ENCODE measurements at regions not wholly inside any gene's neighbourhood (a gene's known extent, or its start where the extent isn't known, plus 50 kb on each side); places are given as distances from the start of the nearest gene placed in this dataset. TPM values are rescaled to one million over a fixed set of nuclear protein-coding genes. Genes with fewer than 3 reads are reported as not detected.
"Not testable (repeated sequence)": the region's sequence is repeated elsewhere in the genome, so short reads cannot be mapped to it uniquely, and the experiment has no call there.

DNA sequence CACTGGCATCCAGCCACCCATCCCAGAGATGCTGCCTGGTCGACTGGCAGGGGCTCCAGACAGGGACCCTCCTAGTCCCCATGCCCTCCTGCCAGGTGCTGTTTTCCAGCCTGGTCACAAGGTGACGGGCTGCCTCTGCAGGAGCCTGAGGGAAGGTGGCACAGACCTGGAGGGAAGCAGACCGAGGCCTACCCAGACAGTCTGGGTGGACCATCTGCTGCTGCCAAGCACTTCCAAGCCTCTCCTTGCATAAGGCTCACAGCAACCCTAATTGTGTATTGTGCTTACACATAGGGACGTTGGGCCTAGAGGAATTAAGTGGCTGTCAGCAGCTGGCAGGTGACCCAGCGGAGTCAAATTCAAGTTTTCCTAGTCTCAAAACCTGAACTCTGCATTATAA lies 90.1 kb upstream of the KCNJ18 start:
- no peaks in the 10 kb centered on the region for H3K4me1 ChIP-seq
- H3K36me3 ChIP-seq = no peaks in the 10 kb centered on the region
- H3K9me3 ChIP-seq = no peaks in the 10 kb centered on the region
- no peak for DNase-seq
- intact Hi-C loops (cut with DNase I; ENCODE audit: low total_unique reads) = no loop called here
- no peaks in the 10 kb centered on the region for H3K27me3 ChIP-seq
- no peak overlapping the region for H3K27ac ChIP-seq
- no peak overlapping the region for H3K4me3 ChIP-seq
- TF ChIP-seq, protein P1, sequence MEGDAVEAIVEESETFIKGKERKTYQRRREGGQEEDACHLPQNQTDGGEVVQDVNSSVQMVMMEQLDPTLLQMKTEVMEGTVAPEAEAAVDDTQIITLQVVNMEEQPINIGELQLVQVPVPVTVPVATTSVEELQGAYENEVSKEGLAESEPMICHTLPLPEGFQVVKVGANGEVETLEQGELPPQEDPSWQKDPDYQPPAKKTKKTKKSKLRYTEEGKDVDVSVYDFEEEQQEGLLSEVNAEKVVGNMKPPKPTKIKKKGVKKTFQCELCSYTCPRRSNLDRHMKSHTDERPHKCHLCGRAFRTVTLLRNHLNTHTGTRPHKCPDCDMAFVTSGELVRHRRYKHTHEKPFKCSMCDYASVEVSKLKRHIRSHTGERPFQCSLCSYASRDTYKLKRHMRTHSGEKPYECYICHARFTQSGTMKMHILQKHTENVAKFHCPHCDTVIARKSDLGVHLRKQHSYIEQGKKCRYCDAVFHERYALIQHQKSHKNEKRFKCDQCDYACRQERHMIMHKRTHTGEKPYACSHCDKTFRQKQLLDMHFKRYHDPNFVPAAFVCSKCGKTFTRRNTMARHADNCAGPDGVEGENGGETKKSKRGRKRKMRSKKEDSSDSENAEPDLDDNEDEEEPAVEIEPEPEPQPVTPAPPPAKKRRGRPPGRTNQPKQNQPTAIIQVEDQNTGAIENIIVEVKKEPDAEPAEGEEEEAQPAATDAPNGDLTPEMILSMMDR (IDR thresholded peaks at IDR 0.05) = no peak

DNA sequence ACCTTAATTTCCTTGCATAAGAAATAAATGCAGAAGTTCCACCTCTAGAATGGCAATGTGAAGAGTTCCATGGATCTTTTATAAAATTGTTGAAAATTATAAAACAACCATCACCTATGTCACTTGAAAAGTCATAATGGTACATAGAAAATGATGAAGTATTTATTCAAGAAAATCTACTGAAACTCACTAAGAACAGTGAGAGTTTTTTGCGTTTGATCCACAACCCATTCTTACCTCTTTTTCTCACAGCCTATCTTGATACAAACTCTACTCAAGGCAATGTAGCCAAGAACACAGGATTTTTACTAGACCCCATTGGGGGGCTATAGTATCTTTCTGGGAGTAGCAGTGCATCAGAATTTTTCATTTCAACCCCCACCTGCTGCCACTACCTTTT lies 89.0 kb upstream of the KCNJ18 start:
- DNase-seq; H3K27me3 ChIP-seq; H3K27ac ChIP-seq; intact Hi-C loops (cut with DNase I; ENCODE audit: low total_unique reads); H3K4me3 ChIP-seq; H3K36me3 ChIP-seq; H3K9me3 ChIP-seq; H3K4me1 ChIP-seq: not testable (repeated sequence)

DNA sequence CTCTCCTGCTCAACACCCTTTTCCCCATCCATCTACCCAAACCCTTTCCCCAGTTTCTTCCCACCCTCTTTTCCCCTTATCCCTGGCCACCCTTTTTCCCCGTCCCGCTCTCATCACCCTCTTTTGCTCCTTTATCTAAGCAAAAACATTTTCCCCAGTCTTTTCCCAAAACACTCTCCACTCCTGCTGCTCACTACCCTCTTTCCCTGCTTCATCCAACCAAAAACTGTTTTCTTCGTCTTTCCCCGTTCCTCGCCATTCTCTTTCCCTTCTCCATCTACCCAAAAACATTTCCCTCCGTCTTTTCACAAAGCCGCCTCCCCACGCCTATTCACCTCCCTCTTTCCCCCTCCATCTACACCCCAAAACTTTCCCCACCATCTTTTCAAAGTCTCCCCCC lies 80.9 kb upstream of the KCNJ18 start:
- DNase-seq; H3K27ac ChIP-seq; H3K9me3 ChIP-seq; H3K36me3 ChIP-seq; H3K4me3 ChIP-seq; H3K27me3 ChIP-seq; H3K4me1 ChIP-seq; intact Hi-C loops (cut with DNase I; ENCODE audit: low total_unique reads): not testable (repeated sequence)

DNA sequence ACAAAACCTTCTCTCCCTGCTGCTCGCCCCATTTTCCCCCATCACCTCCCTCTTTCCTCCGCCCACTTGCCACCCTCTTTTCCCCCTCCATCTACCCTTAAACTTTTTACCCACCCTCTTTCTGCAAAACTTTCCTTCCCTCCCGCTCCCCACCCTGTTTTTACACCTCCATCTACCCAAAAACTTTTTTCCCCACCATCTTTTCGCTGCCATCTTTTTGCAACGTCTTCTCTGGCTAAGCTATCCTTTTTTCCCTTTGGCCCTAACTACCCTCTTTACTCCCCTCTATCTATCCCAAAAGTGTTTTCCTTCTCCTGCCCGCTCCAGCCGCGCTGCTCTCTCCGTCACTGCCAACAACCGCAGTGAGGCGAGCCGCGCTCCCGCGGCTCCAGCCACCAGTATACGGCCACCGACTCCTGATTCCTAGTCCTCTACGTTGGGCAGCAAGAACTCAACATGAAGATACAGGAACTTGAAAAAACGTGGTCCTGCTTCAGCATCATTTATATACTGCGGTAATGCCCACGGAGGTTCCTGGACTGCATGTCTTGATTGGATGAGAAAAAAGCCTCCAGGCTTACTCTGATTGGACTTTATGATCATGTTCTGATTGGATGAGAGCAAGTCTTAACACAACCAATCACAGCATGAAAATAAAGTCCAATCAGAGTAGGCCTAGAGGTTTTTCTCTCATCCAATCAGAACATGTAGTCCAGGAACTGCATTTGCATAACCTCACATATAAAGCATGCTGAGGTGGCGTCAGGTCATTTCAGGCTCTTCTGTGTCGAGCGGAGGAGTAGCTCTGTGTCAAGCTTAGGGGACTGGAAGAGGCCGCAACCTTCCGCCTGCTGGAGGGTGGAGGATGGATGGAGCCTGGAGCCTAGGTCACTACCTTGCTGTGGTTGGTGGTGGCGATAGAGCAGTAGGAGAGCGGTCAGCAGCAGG lies 79.9 kb upstream of the KCNJ18 start:
- intact Hi-C loops (cut with DNase I; ENCODE audit: low total_unique reads); H3K36me3 ChIP-seq; H3K27me3 ChIP-seq; H3K27ac ChIP-seq; H3K4me1 ChIP-seq; DNase-seq; H3K4me3 ChIP-seq; H3K9me3 ChIP-seq: not testable (repeated sequence)

DNA sequence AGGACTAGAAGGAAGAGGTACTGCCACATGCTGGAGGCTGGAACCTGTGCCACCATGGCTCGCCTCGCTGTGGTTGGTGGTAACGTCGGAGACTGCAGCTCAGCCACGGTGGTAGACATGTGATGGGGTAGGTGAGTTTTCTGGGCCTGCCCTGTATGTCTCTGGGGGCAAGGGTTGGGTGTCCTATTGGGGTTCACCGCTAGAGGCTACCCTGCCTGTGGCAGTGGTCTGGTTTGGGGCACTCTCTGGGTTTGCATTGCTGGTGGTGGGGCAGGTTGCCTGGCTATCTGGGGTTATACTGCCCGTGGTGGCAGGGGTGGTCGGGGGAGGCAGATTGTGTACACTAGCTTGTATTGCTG lies 79.3 kb upstream of the KCNJ18 start:
- no peak for TF ChIP-seq POLR2A (IDR thresholded peaks at IDR 0.05)
- TF ChIP-seq, protein P1 (IDR thresholded peaks at IDR 0.05) = no peak
- Histone ChIP-seq H3K9me3 (no peaks in the 10 kb centered on the region), H3K36me3 (no peaks in the 10 kb centered on the region), H3K27ac (no peak overlapping the region), H3K4me3 (no peak overlapping the region), H3K4me1 (no peaks in the 10 kb centered on the region), H3K27me3 (no peaks in the 10 kb centered on the region)
- DNase-seq = no peak
- intact Hi-C loops (cut with DNase I; ENCODE audit: low total_unique reads) = no loop called here

DNA sequence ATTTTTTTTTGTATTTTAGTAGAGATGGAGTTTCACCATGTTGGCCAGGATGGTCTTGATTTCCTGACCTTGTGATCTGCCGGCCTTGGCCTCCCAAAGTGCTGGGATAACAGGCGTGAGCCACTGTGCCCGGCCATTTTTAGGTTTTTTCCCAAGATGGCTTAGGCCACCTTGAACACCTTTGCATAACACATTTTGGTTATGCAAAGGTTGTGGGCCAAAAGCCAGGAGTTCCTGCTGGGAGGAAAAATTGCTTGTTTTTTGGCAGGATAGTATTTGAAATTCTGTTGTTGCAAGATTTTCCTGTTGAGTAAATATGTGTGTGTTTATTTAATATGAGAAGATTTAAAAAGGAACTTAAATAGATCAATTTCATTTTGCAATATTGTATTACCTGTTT lies 65.3 kb upstream of the KCNJ18 start:
- H3K27me3 ChIP-seq; H3K27ac ChIP-seq; intact Hi-C loops (cut with DNase I; ENCODE audit: low total_unique reads); DNase-seq; H3K4me1 ChIP-seq; H3K36me3 ChIP-seq; H3K9me3 ChIP-seq; H3K4me3 ChIP-seq: not testable (repeated sequence)

Small RNA genes lying in the stretch of these regions (small RNA-seq; reads per million reads assigned to genes)
- gene AC233702.6 (not detected), gene AC233702.8 (not detected)

All from uterus (tissue), 3 donors.